ENCODE measurements at regions not wholly inside any gene's neighbourhood (a gene's known extent, or its start where the extent isn't known, plus 50 kb on each side); places are given as distances from the start of the nearest gene placed in this dataset.

GRCh38 chr16:5504064-5504781, 406.6 kb upstream of the EEF2KMT start (continued):
- TF ChIP-seq FOXP4 (CRISPR knock-in tag; IDR thresholded peaks at IDR 0.05) (no peak), ZBTB25 (CRISPR knock-in tag; IDR thresholded peaks at IDR 0.05) (no peak)

DNA sequence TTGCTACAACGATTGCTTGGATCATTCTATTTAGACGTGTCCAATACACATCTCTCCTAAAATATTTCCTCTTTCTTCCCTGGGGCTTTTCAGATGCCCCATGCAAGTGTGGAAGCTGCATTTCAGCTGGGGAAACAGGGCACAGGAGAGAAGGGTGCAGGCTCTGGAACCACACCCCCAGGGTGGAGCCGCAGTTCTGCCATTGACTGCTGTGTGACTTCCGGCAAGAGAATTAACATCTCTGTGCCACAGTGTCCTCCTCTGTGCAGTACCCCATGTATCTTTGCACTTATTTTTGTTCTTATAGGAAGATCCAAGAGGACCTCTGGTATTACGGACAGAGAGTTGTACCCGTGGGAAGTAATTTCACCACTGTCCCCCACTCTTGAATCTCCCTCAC, 405.3 kb upstream of the EEF2KMT start:
- no peak overlapping the region for H3K4me2 ChIP-seq (ENCODE audit: low read depth, low read length)
- FAIRE-seq (no peak), DNase-seq (ENCODE audit: low spot score) (no peak), ATAC-seq (no peak)
- H3K27me3 ChIP-seq (ENCODE audit: control insufficient read depth in 1 of 2, insufficient read depth in 2 of 2, low read length in 2 of 2), result peaks cover 2 to 5% of the 10 kb centered on the region in 2 experiments; a peak in 2 of 5 replicates
- no peak overlapping the region for H3K9ac ChIP-seq (ENCODE audit: insufficient read depth, low read depth, low read length)
- ChIA-PET CTCF (ENCODE audit: low intra/inter-chr PET ratio, low total read pairs) (interaction anchor here (1.5 kb wide), 2 partner anchors 113 to 1140 kb away, joined by 5 to 14 read pairs; no protein-coding TSS in a partner anchor), POLR2A (no interaction called here)
- no peaks in the 10 kb centered on the region for H3K79me2 ChIP-seq (ENCODE audit: insufficient read depth, low read length)
- no peaks in the 10 kb centered on the region for H3K36me3 ChIP-seq (replicated peaks in 1 of 2; ENCODE audit: control insufficient read depth in 1 of 2, insufficient read depth in 2 of 2, low read length in 2 of 2)
- in situ Hi-C loops (cut with HindIII; ENCODE audit: extremely low pct_ligation_motif_present, low pct_unique_long_range_greater_than_20kb), result loop anchor here (5.0 to 25.0 kb wide), 2 partner anchors 94 to 1134 kb away; no protein-coding TSS in a partner anchor
- no peaks in the 10 kb centered on the region for H3K9me3 ChIP-seq (ENCODE audit: low read length)
- WGBS (ENCODE audit: low lambda C conversion rate), result 26% methylated on average over 6 of the region's 6 CpGs
- intact Hi-C loops (cut with micrococcal nuclease; ENCODE audit: unreplicated experiment), result loop anchor here (1.0 kb wide), 2 partner anchors 101 to 113 kb away; no protein-coding TSS in a partner anchor
- no TSS peak for BruUV-seq (replicated peaks)
- no peak overlapping the region for H3K4me3 ChIP-seq (replicated peaks in 1 of 3; ENCODE audit: insufficient read depth in 1 of 3, low read depth in 2 of 3, low read length in 3 of 3)
- TF ChIP-seq SSRP1 (CRISPR knock-in tag; IDR thresholded peaks at IDR 0.05) (no peak), PRDM10 (CRISPR knock-in tag; IDR thresholded peaks at IDR 0.05; ENCODE audit: low read depth) (no peak), PHF20 (CRISPR knock-in tag; IDR thresholded peaks at IDR 0.05) (no peak), ZNF841 (CRISPR knock-in tag; IDR thresholded peaks at IDR 0.05; ENCODE audit: borderline replicate concordance) (no peak), ZNF768 (CRISPR knock-in tag; IDR thresholded peaks at IDR 0.05) (peak; percentile 94)
- H2AFZ ChIP-seq (ENCODE audit: low read length), result no peak overlapping the region
- H3K4me1 ChIP-seq (ENCODE audit: insufficient read depth, low read length), result no peaks in the 10 kb centered on the region
- H4K20me1 ChIP-seq (ENCODE audit: insufficient read depth, low read length), result no peaks in the 10 kb centered on the region
- no peak overlapping the region for H3K27ac ChIP-seq (ENCODE audit: extremely low read length, insufficient read depth, low read length)

Data from HepG2 (cell line).